Smooth muscle cell (in vitro differentiated cells): ENCODE measurements at regions not wholly inside any gene's neighbourhood (a gene's known extent, or its start where the extent isn't known, plus 50 kb on each side); places are given as distances from the start of the nearest gene placed in this dataset.

ENCODE experiments used
- DNase-seq: peaks from one replicate; lab custom pipeline; 2025; ENCODE audit not compliant: unreplicated experiment; lab: John Stamatoyannopoulos, UW
- H2AFZ ChIP-seq: fragments of 200-600 bp; sonication (generic); 2 replicates; pipeline ENCODE4 v1.6.0; 2016; ENCODE audit warnings: antibody characterized with exemption, low read depth, mild to moderate bottlenecking
- H3F3A ChIP-seq: fragments of 200-600 bp; sonication (generic); 2 replicates; pipeline ENCODE4 v1.6.0; 2017; ENCODE audit warnings: antibody characterized with exemption, low read depth
- H3K27ac ChIP-seq: fragments of 200-600 bp; sonication (generic); 2 replicates; pipeline ENCODE4 v1.5.1; 2016; ENCODE audit warnings: low read depth, mild to moderate bottlenecking
- H3K27me3 ChIP-seq: fragments of 200-600 bp; sonication (generic); 2 replicates; pipeline ENCODE4 v1.6.1; 2016; ENCODE audit warnings: low read depth, mild to moderate bottlenecking
- H3K36me3 ChIP-seq: fragments of 200-600 bp; sonication (generic); 2 replicates; pipeline ENCODE4 v1.5.1; 2016; ENCODE audit warnings: low read depth
- H3K4me1 ChIP-seq: fragments of 200-600 bp; sonication (generic); 2 replicates; pipeline ENCODE4 v1.5.1; 2016; ENCODE audit warnings: low read depth
- H3K4me2 ChIP-seq: fragments of 200-600 bp; sonication (generic); 2 replicates; pipeline ENCODE4 v1.6.0; 2016; ENCODE audit warnings: mild to moderate bottlenecking
- H3K4me3 ChIP-seq: fragments of 200-600 bp; sonication (generic); 2 replicates; pipeline ENCODE4 v1.5.1; 2016; ENCODE audit warnings: mild to moderate bottlenecking
- H3K79me2 ChIP-seq: fragments of 200-600 bp; sonication (generic); 2 replicates; pipeline ENCODE4 v1.6.0; 2016; ENCODE audit warnings: low read depth, mild to moderate bottlenecking
- H3K9ac ChIP-seq: fragments of 200-600 bp; sonication (generic); 2 replicates; pipeline ENCODE4 v1.6.0; 2016; ENCODE audit warnings: low read depth
- H3K9me3 ChIP-seq: fragments of 200-600 bp; sonication (generic); replicated peaks from 2 replicates; pipeline ENCODE4 v1.5.1; 2016; ENCODE audit warnings: low read depth
- H4K20me1 ChIP-seq: fragments of 200-600 bp; sonication (generic); 2 replicates; pipeline ENCODE4 v1.6.0; 2016; ENCODE audit warnings: low read depth
- CTCF ChIP-seq: fragments of 200-600 bp; sonication (generic); IDR thresholded peaks from 2 replicates; pipeline ENCODE4 v1.5.1; 2017; ENCODE audit warnings: borderline replicate concordance, mild to moderate bottlenecking, antibody characterized with exemption; ENCODE audit not compliant: insufficient read depth, poor library complexity, severe bottlenecking
- WGBS: methylation state at CpG from one replicate; pipeline ENCODE4 v1.1.7; 2016; ENCODE audit warnings: low lambda C conversion rate; 5-methylcytosine and 5-hydroxymethylcytosine counted together

DNA sequence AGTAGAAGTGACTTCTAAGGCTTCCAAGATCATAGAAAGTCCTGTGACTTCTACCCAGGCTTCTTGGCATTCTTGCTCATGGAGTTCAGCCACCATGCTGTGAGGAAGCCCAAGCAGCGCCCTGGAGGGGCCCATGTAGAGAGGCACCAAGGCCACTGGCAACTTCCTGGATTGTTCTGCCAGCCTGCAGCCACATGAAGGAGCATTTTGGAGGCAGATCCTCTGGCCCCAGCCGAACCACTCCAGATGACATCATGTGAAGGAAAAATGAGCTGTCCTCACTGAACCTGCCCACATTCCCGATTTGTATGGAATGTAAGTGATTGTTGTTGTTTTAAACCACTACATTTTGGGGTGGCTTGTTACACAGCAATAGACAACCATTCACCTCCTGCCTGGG lies 51.5 kb upstream of the MNX1 start:
- Histone ChIP-seq H3K4me1 (no peaks in the 10 kb centered on the region), H3K9me3 (no peaks in the 10 kb centered on the region), H3K4me3 (no peak overlapping the region), H4K20me1 (no peaks in the 10 kb centered on the region), H3K36me3 (no peaks in the 10 kb centered on the region), H3K27me3 (peaks cover 5% of the 10 kb centered on the region), H3K9ac (no peak overlapping the region), H3K79me2 (no peaks in the 10 kb centered on the region), H3F3A (no peaks in the 10 kb centered on the region), H3K4me2 (no peak overlapping the region), H2AFZ (no peak overlapping the region), H3K27ac (no peak overlapping the region)
- TF ChIP-seq CTCF = no peak
- 92% methylated on average over 3 of the region's 3 CpGs for WGBS
- no peak for DNase-seq

- no peak overlapping the region for H3K27ac ChIP-seq
- no peak for DNase-seq
- H2AFZ ChIP-seq = no peak overlapping the region
- WGBS = 88% methylated on average over 7 of the region's 7 CpGs
- no peaks in the 10 kb centered on the region for H3K36me3 ChIP-seq
- no peaks in the 10 kb centered on the region for H3K4me1 ChIP-seq
- no peaks in the 10 kb centered on the region for H3K9me3 ChIP-seq
- H3K9ac ChIP-seq = no peak overlapping the region
- no peaks in the 10 kb centered on the region for H4K20me1 ChIP-seq
- no peak overlapping the region for H3K4me3 ChIP-seq
- no peaks in the 10 kb centered on the region for H3K27me3 ChIP-seq
- no peak overlapping the region for H3K4me2 ChIP-seq
- TF ChIP-seq CTCF = no peak
- H3K79me2 ChIP-seq = no peaks in the 10 kb centered on the region
- H3F3A ChIP-seq = no peaks in the 10 kb centered on the region
Measured at GRCh38 chr7:157065046-157065445, 54.6 kb upstream of the MNX1 start.

GRCh38 chr7:157072361-157072760 lies 61.9 kb upstream of the MNX1 start:
- H3F3A ChIP-seq = no peaks in the 10 kb centered on the region
- no peak overlapping the region for H3K27ac ChIP-seq
- WGBS = 92% methylated on average over 5 of the region's 5 CpGs
- no peaks in the 10 kb centered on the region for H3K4me1 ChIP-seq
- H3K9ac ChIP-seq = no peak overlapping the region
- H3K79me2 ChIP-seq = no peaks in the 10 kb centered on the region
- no peaks in the 10 kb centered on the region for H3K36me3 ChIP-seq
- H4K20me1 ChIP-seq = no peaks in the 10 kb centered on the region
- H3K4me2 ChIP-seq = no peak overlapping the region
- H2AFZ ChIP-seq = no peak overlapping the region
- no peaks in the 10 kb centered on the region for H3K9me3 ChIP-seq
- DNase-seq = no peak
- no peak overlapping the region for H3K4me3 ChIP-seq
- peaks cover 15% of the 10 kb centered on the region for H3K27me3 ChIP-seq
- TF ChIP-seq CTCF = no peak

DNA sequence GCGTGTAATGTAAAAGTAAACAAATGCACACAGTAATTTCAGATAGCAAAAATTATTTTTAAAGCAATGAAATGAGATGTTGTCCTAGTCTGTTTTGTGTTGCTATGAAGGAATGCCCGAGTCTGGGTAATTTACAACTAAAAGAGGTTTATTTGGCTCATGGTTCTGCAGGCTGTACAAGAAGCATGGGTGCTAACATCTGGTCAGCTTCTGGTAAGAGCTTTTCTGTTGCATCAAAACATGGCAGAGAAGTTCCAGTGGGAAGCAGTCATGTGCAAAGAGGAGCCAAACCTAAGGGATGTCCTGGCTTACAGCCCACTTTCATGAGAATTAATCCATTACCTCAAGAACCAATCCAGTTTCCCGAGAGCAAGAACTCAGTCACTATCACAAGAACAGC lies 62.9 kb upstream of the MNX1 start:
- no peaks in the 10 kb centered on the region for H3K9me3 ChIP-seq
- no peak overlapping the region for H3K4me2 ChIP-seq
- no peak overlapping the region for H2AFZ ChIP-seq
- DNase-seq = no peak
- H3K27ac ChIP-seq = no peak overlapping the region
- peaks cover 25% of the 10 kb centered on the region for H3K27me3 ChIP-seq
- H3K36me3 ChIP-seq = no peaks in the 10 kb centered on the region
- H3K4me3 ChIP-seq = no peak overlapping the region
- H3K9ac ChIP-seq = no peak overlapping the region
- H3K4me1 ChIP-seq = peaks cover 4% of the 10 kb centered on the region
- H4K20me1 ChIP-seq = no peaks in the 10 kb centered on the region
- TF ChIP-seq CTCF = no peak
- no peaks in the 10 kb centered on the region for H3F3A ChIP-seq
- no peaks in the 10 kb centered on the region for H3K79me2 ChIP-seq
- WGBS = 87% methylated on average over 3 of the region's 3 CpGs
